Suprapubic skin (tissue), 4 donors: ENCODE measurements at regions not wholly inside any gene's neighbourhood (a gene's known extent, or its start where the extent isn't known, plus 50 kb on each side); places are given as distances from the start of the nearest gene placed in this dataset.

Source experiments
- POLR2A ChIP-seq, 2 donors: fragments of 450-650 bp; IDR thresholded peaks; one replicate each; pipeline ENCODE4 v1.6.1; 2017; ENCODE audit warnings: antibody characterized with exemption in 2 of 2, mild to moderate bottlenecking in 2 of 2, moderate library complexity in 2 of 2
- POLR2AphosphoS5 ChIP-seq, 3 donors: sonication (generic); formaldehyde crosslinking; IDR thresholded peaks; one replicate each; pipeline ENCODE4 v1.6.1; 2017; ENCODE audit warnings: antibody characterized with exemption in 3 of 3
- TF ChIP-seq, protein P1 (sequence below), 2 donors: fragments of 200-600 bp in 1 of 2; fragments of 450-650 bp in 1 of 2; sonication (generic) in 1 of 2; IDR thresholded peaks; one replicate each; pipeline ENCODE4 v1.5.1; 2016 to 2019; ENCODE audit warnings: antibody characterized with exemption in 2 of 2, mild to moderate bottlenecking in 1 of 2, moderate library complexity in 1 of 2

DNA sequence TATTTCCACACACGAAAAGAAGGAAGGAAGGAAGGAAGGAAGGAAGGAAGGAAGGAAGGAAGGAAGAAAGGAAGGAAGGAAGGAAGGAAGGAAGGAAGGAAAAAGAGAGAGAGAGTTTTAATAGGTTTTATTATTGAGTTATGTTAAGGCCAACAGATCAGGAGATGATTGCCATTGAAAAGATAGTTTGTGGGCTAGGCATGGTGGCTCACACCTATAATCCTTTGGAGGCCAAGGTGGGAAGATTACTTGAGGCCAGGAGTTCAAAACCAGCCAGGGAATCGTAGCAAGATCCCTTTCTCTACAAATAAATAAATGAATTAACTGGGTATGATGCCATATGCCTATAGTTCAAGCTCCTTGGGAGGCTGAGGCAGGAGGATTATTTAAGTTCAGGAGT, 877.2 kb downstream of the TLE4 start:
- no peak for TF ChIP-seq POLR2A (IDR thresholded peaks at IDR 0.05)
- TF ChIP-seq POLR2AphosphoS5 (IDR thresholded peaks at IDR 0.05): no peak
- TF ChIP-seq, protein P1, sequence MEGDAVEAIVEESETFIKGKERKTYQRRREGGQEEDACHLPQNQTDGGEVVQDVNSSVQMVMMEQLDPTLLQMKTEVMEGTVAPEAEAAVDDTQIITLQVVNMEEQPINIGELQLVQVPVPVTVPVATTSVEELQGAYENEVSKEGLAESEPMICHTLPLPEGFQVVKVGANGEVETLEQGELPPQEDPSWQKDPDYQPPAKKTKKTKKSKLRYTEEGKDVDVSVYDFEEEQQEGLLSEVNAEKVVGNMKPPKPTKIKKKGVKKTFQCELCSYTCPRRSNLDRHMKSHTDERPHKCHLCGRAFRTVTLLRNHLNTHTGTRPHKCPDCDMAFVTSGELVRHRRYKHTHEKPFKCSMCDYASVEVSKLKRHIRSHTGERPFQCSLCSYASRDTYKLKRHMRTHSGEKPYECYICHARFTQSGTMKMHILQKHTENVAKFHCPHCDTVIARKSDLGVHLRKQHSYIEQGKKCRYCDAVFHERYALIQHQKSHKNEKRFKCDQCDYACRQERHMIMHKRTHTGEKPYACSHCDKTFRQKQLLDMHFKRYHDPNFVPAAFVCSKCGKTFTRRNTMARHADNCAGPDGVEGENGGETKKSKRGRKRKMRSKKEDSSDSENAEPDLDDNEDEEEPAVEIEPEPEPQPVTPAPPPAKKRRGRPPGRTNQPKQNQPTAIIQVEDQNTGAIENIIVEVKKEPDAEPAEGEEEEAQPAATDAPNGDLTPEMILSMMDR (IDR thresholded peaks at IDR 0.05): no peak
